GM19468 (cell line): ENCODE measurements at regions not wholly inside any gene's neighbourhood (a gene's known extent, or its start where the extent isn't known, plus 50 kb on each side); places are given as distances from the start of the nearest gene placed in this dataset.
"Not testable (repeated sequence)": the region's sequence is repeated elsewhere in the genome, so short reads cannot be mapped to it uniquely, and the experiment has no call there.

Experiments
- ATAC-seq: cut with Tn5 transposase; IDR thresholded peaks from one replicate; pipeline ENCODE4 v1.9.1; 2021; ENCODE audit warnings: mild to moderate bottlenecking, moderate library complexity, moderate number of reproducible peaks; ENCODE audit not compliant: unreplicated experiment; ENCODE audit errors: extremely low read depth

DNA sequence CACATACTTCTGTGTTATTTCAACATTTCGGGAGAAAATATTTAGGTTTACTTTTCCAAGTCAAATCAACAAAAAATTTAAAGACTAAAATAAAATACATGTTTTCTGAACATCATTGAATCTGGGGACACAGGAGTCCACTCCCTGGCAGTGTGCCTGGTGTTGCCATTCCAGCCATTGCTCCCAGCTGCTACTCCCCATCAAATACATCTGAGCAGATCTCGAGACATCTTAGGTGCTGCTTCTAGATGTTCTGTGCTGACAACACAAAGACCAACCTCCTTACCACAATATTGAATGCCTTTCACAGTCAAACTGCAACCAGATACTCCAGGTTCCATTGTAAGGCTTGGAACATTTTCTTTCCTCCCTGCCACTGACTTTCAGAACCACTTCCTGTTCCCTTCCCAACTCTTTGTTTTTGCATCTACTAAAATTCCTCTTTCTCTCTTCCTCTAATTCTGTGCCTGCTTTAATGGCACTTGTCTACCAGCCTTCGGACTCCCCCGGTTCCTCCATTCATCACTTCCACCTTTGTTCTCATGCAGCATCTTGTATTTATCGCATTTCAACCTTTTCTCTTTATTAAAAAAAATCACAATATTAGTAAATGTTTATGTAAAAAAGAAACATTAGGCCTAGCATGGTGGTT is 81.1 kb upstream of the SLC4A7 start:
- no peak for ATAC-seq

GRCh38 chr3:27561576-27561975 is 77.4 kb upstream of the SLC4A7 start:
- ATAC-seq: no peak

DNA sequence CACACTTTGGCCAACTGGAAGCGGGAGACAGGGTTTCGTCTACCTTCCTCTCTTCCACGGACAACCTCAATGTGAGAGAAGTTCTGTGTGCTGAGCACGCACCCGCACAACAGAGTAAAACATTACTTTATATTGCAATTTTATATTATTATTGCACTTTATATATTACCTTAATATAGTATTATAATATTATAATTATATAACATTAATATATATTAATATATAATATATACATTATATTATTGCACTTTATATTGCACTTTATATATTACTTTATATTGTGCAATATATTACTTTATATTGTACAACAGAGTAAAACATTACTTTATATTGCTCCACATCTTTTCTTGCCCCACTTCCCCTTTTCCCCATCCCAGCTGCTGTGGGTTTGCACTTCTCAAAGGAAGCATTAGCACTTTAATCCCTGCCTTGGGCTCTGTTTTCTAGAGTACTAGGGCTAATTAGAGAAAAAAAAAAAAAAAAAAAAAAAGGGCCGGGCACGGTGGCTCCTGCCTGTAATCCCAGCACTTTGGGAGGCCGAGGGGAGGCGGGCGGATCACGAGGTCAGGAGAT is 76.4 kb upstream of the SLC4A7 start:
- no peak for ATAC-seq

GRCh38 chr3:27559835-27560234 is 75.7 kb upstream of the SLC4A7 start:
- ATAC-seq: no peak

- ATAC-seq: no peak
Measured at GRCh38 chr3:27559381-27559780, 75.2 kb upstream of the SLC4A7 start.

DNA sequence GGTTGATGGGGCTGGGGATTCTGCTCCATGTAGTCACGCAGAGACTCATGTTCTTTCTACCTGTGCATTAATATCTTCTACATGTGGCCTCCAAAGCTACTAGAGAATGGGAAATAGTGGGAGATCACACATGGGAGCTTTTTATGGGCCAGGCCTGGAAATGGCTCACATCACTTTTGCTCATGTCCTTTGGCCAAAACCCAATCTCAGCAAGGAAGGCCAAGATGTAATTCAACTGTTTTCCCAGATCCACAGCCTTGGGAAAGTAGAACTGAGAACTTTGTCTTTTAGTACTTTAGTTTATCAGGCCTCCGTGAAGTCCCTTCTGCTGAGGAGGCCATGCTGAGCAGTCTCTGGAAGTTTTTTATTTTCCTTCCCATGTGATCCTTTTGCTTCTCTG is 73.2 kb upstream of the SLC4A7 start:
- no peak for ATAC-seq

DNA sequence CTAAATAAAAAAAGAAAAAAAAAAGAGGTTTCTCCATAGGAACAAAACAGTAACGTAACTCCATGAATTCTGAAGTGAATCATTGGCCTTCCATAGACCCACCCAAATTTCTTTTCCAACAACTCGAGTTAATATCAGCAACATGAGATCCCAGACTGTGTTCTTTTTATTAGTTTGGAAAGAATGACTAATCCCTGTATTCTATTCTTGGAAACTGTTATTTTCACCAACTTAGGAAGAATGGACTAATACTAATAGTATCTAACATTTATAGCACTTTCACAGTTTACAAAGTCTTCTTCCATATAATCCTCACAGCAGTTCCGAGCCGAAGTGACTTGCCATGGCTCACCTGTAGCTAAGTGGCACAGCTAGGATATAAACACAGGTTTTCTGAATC is 72.7 kb upstream of the SLC4A7 start:
- no peak for ATAC-seq

GRCh38 chr3:27554706-27555105 is 70.5 kb upstream of the SLC4A7 start:
- no peak for ATAC-seq

DNA sequence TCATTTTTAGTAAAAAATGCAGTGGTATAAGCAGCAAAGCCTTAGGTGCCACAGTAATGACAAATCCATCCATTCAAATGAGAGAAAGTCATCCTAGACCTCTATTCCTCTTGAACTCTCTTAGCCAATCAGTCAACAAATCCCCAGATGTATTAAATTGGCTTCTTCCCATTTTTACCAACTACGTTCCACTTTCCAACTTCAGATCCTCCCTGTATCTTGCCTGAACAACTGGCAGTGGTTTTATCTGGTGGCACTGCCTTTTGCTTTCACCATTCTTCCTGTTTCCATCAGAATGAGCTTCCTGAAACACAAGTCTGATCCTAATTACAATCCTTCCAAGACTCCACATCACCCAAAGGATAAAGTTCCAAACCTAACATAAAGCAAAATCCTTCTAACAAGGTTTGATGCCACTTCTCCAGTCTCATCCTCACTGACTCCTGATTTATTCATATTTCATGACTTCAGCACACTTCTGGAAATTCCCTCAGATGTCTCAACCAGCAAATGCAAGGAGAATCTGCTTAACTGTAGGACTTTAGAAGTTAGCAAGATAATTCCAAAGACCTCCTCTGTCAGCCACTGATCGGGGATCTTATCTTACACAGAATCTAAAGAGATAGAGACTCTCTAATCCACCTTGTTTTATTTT is 69.8 kb upstream of the SLC4A7 start:
- no peak for ATAC-seq

DNA sequence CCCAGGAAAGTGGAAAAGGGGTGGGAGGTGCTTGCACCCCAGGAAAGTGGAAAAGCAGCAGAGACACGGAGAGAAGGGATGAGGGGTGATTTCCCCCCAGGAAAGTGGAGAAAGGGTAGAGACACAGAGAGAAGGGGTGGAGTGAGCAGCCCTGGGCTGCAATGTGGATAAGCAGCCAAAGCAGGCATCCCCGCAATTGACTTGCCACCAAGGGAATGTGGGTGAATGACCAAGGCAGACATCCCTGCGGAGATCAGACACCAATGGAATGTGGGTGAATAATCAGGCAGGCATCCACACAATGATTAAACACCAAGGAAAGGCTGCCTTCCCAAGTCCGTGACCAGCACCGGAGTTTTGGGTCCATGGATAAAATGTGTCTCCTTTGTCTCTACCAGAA is 68.5 kb upstream of the SLC4A7 start:
- not testable (repeated sequence) for ATAC-seq

GRCh38 chr3:27551413-27551812 is 67.2 kb upstream of the SLC4A7 start:
- ATAC-seq: not testable (repeated sequence)

GRCh38 chr3:27545061-27545460 is 60.9 kb upstream of the SLC4A7 start:
- no peak for ATAC-seq

DNA sequence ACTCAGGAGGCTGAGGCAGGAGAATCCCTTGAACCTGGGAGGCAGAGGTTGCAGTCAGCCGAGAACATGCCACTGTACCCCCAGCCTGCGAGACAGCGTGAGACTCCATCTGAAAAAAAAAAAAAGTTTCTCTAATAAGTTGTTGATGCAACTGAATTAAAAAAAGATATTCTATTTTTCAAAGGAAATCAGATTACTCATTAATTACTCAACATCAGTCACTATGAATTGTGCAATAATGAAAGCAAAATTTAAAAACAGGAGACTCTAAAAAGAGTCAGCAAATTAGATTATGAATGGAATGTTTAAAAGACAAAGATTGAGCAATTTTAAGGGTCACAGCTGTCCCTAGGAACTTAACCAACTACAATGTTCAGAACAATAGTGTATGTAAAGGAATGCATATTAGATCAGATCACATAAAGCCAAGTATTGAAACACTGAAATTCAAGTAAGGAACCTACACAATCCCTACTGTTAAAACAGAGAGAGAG is 60.2 kb upstream of the SLC4A7 start:
- no peak for ATAC-seq

DNA sequence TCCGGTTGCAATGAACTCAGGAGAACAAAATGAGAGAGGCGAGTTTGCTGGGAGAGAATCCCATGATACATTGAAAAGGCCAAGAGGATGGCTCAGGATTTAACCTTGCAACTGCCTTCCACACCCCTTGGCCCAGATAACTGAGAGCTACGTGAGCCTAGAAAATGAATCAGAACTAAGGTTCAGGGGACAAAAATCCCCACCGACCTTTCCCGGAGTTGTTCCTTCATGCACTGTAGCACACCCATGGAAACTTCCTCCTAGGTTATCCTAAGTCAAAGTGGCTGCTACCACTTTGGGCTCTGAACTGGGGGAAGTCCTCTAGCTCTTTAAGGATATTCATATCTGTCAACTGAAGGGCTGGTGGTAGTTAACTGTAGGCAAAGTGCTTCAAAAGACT is 58.3 kb upstream of the SLC4A7 start:
- ATAC-seq: no peak

- ATAC-seq: no peak
Measured at GRCh38 chr3:27540231-27540630, 56.0 kb upstream of the SLC4A7 start.

GRCh38 chr3:27536491-27536890 is 52.3 kb upstream of the SLC4A7 start:
- no peak for ATAC-seq

- ATAC-seq: no peak
Measured at GRCh38 chr3:27535809-27536392, 51.7 kb upstream of the SLC4A7 start.

- no peak for ATAC-seq
Measured at GRCh38 chr3:27533718-27534573, 49.8 kb upstream of the SLC4A7 start.
